HepG2 (cell line): ENCODE measurements at regions not wholly inside any gene's neighbourhood (a gene's known extent, or its start where the extent isn't known, plus 50 kb on each side); places are given as distances from the start of the nearest gene placed in this dataset.

Experiments used
- ATAC-seq: fragments of 200-7000 bp; cut with Tn5 transposase; 3 replicates; pipeline ENCODE4 v1.9.1; 2020; ENCODE audit warnings: mild to moderate bottlenecking, moderate library complexity
- BruUV-seq: library from RNA; stranded (reverse); fragments of 400-500 nt; replicated peaks from 2 replicates; lab custom pipeline; 2021; lab: Mats Ljungman, UMichigan
- CTCF ChIA-PET: fragments of 300-600 bp; formaldehyde crosslinking; extraction: SDS; loops from one replicate; lab custom pipeline; 2021; ENCODE audit warnings: low total read pairs, inconsistent platforms, low intra/inter-chr PET ratio; lab: Yijun Ruan, JAX
- POLR2A ChIA-PET: fragments of 350-600 bp; sonication (Branson Sonifier 250); formaldehyde crosslinking; loops from one replicate; lab custom pipeline; 2020; ENCODE audit warnings: antibody characterized with exemption, inconsistent platforms; lab: Yijun Ruan, JAX
- DNase-seq: peaks from one replicate; pipeline ENCODE4 v3.0.0-alpha.2; 2015; ENCODE audit warnings: low spot score
- FAIRE-seq: peaks from 3 replicates; lab custom pipeline; 2011; peaks lifted over from hg19 to GRCh38; lab: Jason Lieb, UNC
- H2AFZ ChIP-seq: one replicate; pipeline ENCODE4 v1.6.1; 2011; ENCODE audit warnings: low read length, inconsistent platforms
- H3K27ac ChIP-seq: fragments of 300-600 bp; 3 replicates; pipeline ENCODE4 v1.8.0; 2011; ENCODE audit warnings: mixed run types, mild to moderate bottlenecking, mixed read lengths, low read length, inconsistent platforms; ENCODE audit not compliant: insufficient read depth; ENCODE audit errors: extremely low read length
- H3K27me3 ChIP-seq, 2 experiments: fragments of 200-600 bp in 1 of 2; 2 replicates in 1 of 2; 3 replicates in 1 of 2; pipeline versions ENCODE4 v1.6.0 to v1.8.0; 2011; ENCODE audit warnings: low read length in 2 of 2, mild to moderate bottlenecking in 2 of 2, moderate library complexity in 2 of 2, inconsistent platforms in 1 of 2; ENCODE audit not compliant: insufficient read depth in 2 of 2, control insufficient read depth in 1 of 2
- H3K36me3 ChIP-seq, 2 experiments: fragments of 200-600 bp in 1 of 2; replicated peaks in 1 of 2; 2 replicates in 1 of 2; 3 replicates in 1 of 2; pipeline versions ENCODE4 v1.5.1 to v1.8.0; 2011; ENCODE audit warnings: low read length in 2 of 2, inconsistent platforms in 1 of 2; ENCODE audit not compliant: insufficient read depth in 2 of 2, control insufficient read depth in 1 of 2
- H3K4me1 ChIP-seq: 2 replicates; pipeline ENCODE4 v1.5.1; 2012; ENCODE audit warnings: low read length, inconsistent platforms; ENCODE audit not compliant: insufficient read depth
- H3K4me2 ChIP-seq: 2 replicates; pipeline ENCODE4 v1.6.0; 2011; ENCODE audit warnings: low read depth, low read length, inconsistent platforms
- H3K4me3 ChIP-seq, 3 experiments: fragments of 200-600 bp in 1 of 3; sonication (generic), shearing (Covaris generic) in 1 of 3; replicated peaks in 1 of 3; 2 replicates each; pipeline ENCODE4 v1.5.1; 2011 to 2016; ENCODE audit warnings: low read length in 3 of 3, inconsistent platforms in 2 of 3, low read depth in 2 of 3, mild to moderate bottlenecking in 2 of 3, control low read depth in 1 of 3, mixed read lengths in 1 of 3; ENCODE audit not compliant: insufficient read depth in 1 of 3
- H3K79me2 ChIP-seq: one replicate; pipeline ENCODE4 v1.6.1; 2011; ENCODE audit warnings: low read length, inconsistent platforms; ENCODE audit not compliant: insufficient read depth
- H3K9ac ChIP-seq: 2 replicates; pipeline ENCODE4 v1.6.0; 2011; ENCODE audit warnings: mild to moderate bottlenecking, low read depth, low read length, inconsistent platforms; ENCODE audit not compliant: insufficient read depth
- H3K9me3 ChIP-seq: 2 replicates; pipeline ENCODE4 v1.5.1; 2012; ENCODE audit warnings: mild to moderate bottlenecking, low read length
- H4K20me1 ChIP-seq: 2 replicates; pipeline ENCODE4 v1.6.0; 2011; ENCODE audit warnings: inconsistent platforms, mild to moderate bottlenecking, low read length, moderate library complexity; ENCODE audit not compliant: insufficient read depth
- CCDC6 ChIP-seq: sonication (generic); formaldehyde crosslinking; IDR thresholded peaks from 2 replicates; pipeline ENCODE4 v1.8.1; 2022; ENCODE audit warnings: mild to moderate bottlenecking, missing genetic modification reagents, moderate library complexity
- DMAP1 ChIP-seq: IDR thresholded peaks from 2 replicates; pipeline ENCODE4 v1.6.1; 2016
- EEA1 ChIP-seq: sonication (generic); formaldehyde crosslinking; IDR thresholded peaks from 2 replicates; pipeline ENCODE4 v1.5.1; 2020; ENCODE audit warnings: mild to moderate bottlenecking, missing genetic modification reagents, borderline replicate concordance
- GABPA ChIP-seq, 2 experiments: IDR thresholded peaks; 2 replicates each; pipeline ENCODE4 v1.6.1; 2011 to 2016; ENCODE audit warnings: low read depth in 2 of 2, low read length in 1 of 2, missing biosample characterization in 1 of 2, missing genetic modification characterization in 1 of 2
- HNF1A ChIP-seq, 2 experiments: sonication (generic) in 1 of 2; formaldehyde crosslinking in 1 of 2; IDR thresholded peaks; 2 replicates each; pipeline versions ENCODE4 v1.4.0 to v1.6.1; 2016 to 2020; ENCODE audit warnings: borderline replicate concordance in 1 of 2, low read depth in 1 of 2, mild to moderate bottlenecking in 1 of 2, missing genetic modification reagents in 1 of 2
- KDM1A ChIP-seq: IDR thresholded peaks from 2 replicates; pipeline ENCODE4 v1.6.1; 2016; ENCODE audit warnings: missing compliant biosample characterization
- KLF11 ChIP-seq: IDR thresholded peaks from 2 replicates; pipeline ENCODE4 v1.6.1; 2016; ENCODE audit warnings: missing compliant biosample characterization
- KLF9 ChIP-seq: IDR thresholded peaks from 2 replicates; pipeline ENCODE4 v1.6.1; 2016; ENCODE audit warnings: low read depth
- PAWR ChIP-seq: sonication (generic); formaldehyde crosslinking; IDR thresholded peaks from 2 replicates; pipeline ENCODE4 v1.4.0; 2020; ENCODE audit warnings: missing genetic modification reagents, mild to moderate bottlenecking, borderline replicate concordance
- RELA ChIP-seq: sonication (generic); formaldehyde crosslinking; IDR thresholded peaks from 2 replicates; pipeline ENCODE4 v1.4.0; 2020; ENCODE audit warnings: missing genetic modification reagents
- SIX1 ChIP-seq: sonication (generic); formaldehyde crosslinking; IDR thresholded peaks from 2 replicates; pipeline ENCODE4 v1.4.0; 2020; ENCODE audit warnings: missing genetic modification reagents, borderline replicate concordance
- SMC3 ChIP-seq: IDR thresholded peaks from 2 replicates; pipeline ENCODE4 v1.6.1; 2011; ENCODE audit warnings: low read length, improper control_type of control experiment
- ZNF264 ChIP-seq: sonication (generic); formaldehyde crosslinking; IDR thresholded peaks from 2 replicates; pipeline ENCODE4 v1.4.0; 2020; ENCODE audit warnings: missing genetic modification reagents
- ZNF317 ChIP-seq: sonication (generic); formaldehyde crosslinking; IDR thresholded peaks from 2 replicates; pipeline ENCODE4 v1.5.0; 2020; ENCODE audit warnings: mild to moderate bottlenecking, missing genetic modification reagents
- ZNF580 ChIP-seq: IDR thresholded peaks from 2 replicates; pipeline ENCODE4 v1.6.1; 2016; ENCODE audit warnings: low read depth, borderline replicate concordance
- ZNF891 ChIP-seq: sonication (generic); formaldehyde crosslinking; IDR thresholded peaks from 2 replicates; pipeline ENCODE4 v1.5.0; 2020; ENCODE audit warnings: mild to moderate bottlenecking, missing genetic modification reagents
- WGBS: methylation state at CpG from one replicate; pipeline ENCODE4 v1.1.6; 2017; ENCODE audit warnings: low lambda C conversion rate; 5-methylcytosine and 5-hydroxymethylcytosine counted together
- in situ Hi-C: cut with HindIII; loops from 2 replicates; pipeline ENCODE4 v1.10.0; 2017; ENCODE audit warnings: low pct_unique_long_range_greater_than_20kb; ENCODE audit not compliant: extremely low pct_ligation_motif_present
- intact Hi-C: fragments of 100-400 bp; cut with micrococcal nuclease; formaldehyde crosslinking; loops from one replicate; pipeline ENCODE4 v1.10.0; 2022; ENCODE audit not compliant: unreplicated experiment

- POLR2A ChIA-PET = no interaction called here
- H3K79me2 ChIP-seq = no peaks in the 10 kb centered on the region
- DNase-seq = no peak
- 0% methylated on average over 1 of the region's 1 CpG for WGBS
- H3K4me3 ChIP-seq = no peak overlapping the region
- no peaks in the 10 kb centered on the region for H3K27me3 ChIP-seq
- in situ Hi-C loops = no loop called here
- no peaks in the 10 kb centered on the region for H3K4me1 ChIP-seq
- no peak overlapping the region for H3K4me2 ChIP-seq
- CTCF ChIA-PET = no interaction called here
- no peaks in the 10 kb centered on the region for H4K20me1 ChIP-seq
- BruUV-seq = no TSS peak
- H3K9me3 ChIP-seq = peaks cover 24% of the 10 kb centered on the region
- H3K36me3 ChIP-seq = no peaks in the 10 kb centered on the region
- no peak for FAIRE-seq
- ATAC-seq = no peak
- no peak overlapping the region for H3K27ac ChIP-seq
- intact Hi-C loops = no loop called here
- TF ChIP-seq KLF9 = no peak
- no peak overlapping the region for H3K9ac ChIP-seq
- no peak overlapping the region for H2AFZ ChIP-seq
Measured at GRCh38 chr12:58521796-58522195, 398.5 kb downstream of the LRIG3 start.

GRCh38 chr12:58523360-58523759 is 396.9 kb downstream of the LRIG3 start:
- intact Hi-C loops = no loop called here
- Histone ChIP-seq H2AFZ (no peak overlapping the region), H3K27ac (no peak overlapping the region), H3K4me3 (no peak overlapping the region), H3K27me3 (no peaks in the 10 kb centered on the region), H4K20me1 (no peaks in the 10 kb centered on the region), H3K9ac (no peak overlapping the region), H3K9me3 (peaks cover 9% of the 10 kb centered on the region), H3K79me2 (no peaks in the 10 kb centered on the region), H3K4me2 (no peak overlapping the region), H3K4me1 (no peaks in the 10 kb centered on the region), H3K36me3 (no peaks in the 10 kb centered on the region)
- in situ Hi-C loops = no loop called here
- CTCF ChIA-PET = no interaction called here
- DNase-seq = no peak
- ATAC-seq = no peak
- FAIRE-seq = no peak
- no TSS peak for BruUV-seq
- POLR2A ChIA-PET = no interaction called here
- TF ChIP-seq RELA (no peak), PAWR (CRISPR knock-in tag) (no peak), CCDC6 (CRISPR knock-in tag) (no peak), KLF11 (CRISPR knock-in tag) (no peak), KDM1A (CRISPR knock-in tag) (no peak), ZNF317 (CRISPR knock-in tag) (no peak), ZNF264 (CRISPR knock-in tag) (no peak), SMC3 (no peak), HNF1A (IDR thresholded peaks at IDR 0.05; ENCODE audit: low read depth) (no peak), HNF1A (CRISPR knock-in tag; IDR thresholded peaks at IDR 0.05; ENCODE audit: borderline replicate concordance) (no peak), ZNF580 (CRISPR knock-in tag) (no peak), GABPA (IDR thresholded peaks at IDR 0.05; ENCODE audit: low read depth, low read length) (no peak), GABPA (CRISPR knock-in tag; IDR thresholded peaks at IDR 0.05; ENCODE audit: low read depth) (no peak), SIX1 (CRISPR knock-in tag) (no peak), EEA1 (CRISPR knock-in tag) (no peak), DMAP1 (CRISPR knock-in tag) (no peak), ZNF891 (CRISPR knock-in tag) (no peak)
